CD4-positive, alpha-beta T cell treated with Interleukin-10 for 1 hour (primary cell): ENCODE measurements at regions not wholly inside any gene's neighbourhood (a gene's known extent, or its start where the extent isn't known, plus 50 kb on each side); places are given as distances from the start of the nearest gene placed in this dataset.
A peak's percentile ranks its signal among the peaks of the same experiment; 100 is the strongest.
"Not testable (repeated sequence)": the region's sequence is repeated elsewhere in the genome, so short reads cannot be mapped to it uniquely, and the experiment has no call there.

Source experiments
- DNase-seq: peaks from one replicate; pipeline ENCODE4 v3.0.0-alpha.2; 2020

DNA sequence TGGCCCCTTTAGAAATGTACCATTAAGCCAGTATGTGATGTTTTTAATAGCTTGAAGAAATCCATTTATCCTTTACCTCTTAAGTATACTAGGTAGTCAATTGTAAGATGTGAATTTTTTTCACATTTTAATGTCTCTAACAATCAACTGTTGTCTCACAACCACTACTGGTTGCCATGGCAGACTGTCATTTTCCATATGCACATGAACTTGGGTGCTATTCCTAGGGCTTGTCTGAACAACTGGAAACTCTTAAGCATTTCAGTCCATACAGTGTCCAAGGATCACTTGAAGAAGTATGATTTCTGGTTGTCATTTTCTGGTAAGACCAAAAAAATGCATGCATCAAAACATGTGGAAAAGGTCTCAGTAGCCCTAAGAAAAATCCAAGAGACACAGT is 315.1 kb downstream of the HHIPL2 start:
- no peak for DNase-seq

DNA sequence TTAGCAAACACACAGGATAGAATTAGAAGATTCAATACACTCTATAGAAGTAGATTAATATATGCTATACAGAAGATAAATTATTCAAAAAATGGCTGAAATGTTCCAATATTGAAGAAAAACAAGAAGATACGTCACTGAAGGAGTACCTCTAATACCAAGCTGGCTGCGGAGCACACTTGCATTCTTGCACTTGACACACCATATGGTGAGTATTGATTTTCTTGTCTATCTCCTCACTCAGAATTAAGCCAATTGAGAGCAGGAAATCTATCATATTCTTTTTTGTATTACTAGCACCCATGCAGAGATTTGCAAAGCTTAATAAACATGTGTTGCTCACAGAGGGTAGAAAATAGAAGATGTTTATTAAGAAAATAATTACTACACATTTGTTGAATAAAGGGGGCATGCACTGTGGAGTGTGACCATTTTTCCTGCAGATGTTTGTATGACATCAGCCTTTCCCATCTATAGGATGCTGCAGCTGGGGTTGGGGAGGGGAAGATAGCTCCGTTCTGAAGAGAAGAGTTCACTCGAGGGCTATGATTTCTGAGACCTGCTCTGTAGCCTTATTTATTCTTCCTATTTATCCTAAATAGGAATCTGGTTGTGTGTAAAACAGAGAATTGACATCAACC is 318.1 kb downstream of the HHIPL2 start:
- DNase-seq: no peak

DNA sequence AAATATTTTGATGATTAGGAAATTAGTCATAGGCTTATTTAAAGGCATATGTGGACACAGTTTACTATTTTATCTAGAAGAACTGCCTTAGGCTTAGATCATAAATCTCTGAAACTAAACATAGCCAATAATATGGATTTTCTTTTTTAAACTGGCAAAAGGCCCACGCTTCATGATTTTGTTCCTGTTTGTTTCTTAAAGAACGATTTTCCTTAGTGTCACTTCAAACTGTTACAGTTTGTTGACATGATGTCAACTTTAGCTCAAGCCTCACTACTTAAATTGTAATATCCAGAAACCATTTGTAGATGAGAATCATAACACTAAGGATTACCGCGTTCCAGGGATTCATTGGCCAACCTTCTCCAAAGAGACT is 322.6 kb downstream of the HHIPL2 start:
- DNase-seq: no peak

DNA sequence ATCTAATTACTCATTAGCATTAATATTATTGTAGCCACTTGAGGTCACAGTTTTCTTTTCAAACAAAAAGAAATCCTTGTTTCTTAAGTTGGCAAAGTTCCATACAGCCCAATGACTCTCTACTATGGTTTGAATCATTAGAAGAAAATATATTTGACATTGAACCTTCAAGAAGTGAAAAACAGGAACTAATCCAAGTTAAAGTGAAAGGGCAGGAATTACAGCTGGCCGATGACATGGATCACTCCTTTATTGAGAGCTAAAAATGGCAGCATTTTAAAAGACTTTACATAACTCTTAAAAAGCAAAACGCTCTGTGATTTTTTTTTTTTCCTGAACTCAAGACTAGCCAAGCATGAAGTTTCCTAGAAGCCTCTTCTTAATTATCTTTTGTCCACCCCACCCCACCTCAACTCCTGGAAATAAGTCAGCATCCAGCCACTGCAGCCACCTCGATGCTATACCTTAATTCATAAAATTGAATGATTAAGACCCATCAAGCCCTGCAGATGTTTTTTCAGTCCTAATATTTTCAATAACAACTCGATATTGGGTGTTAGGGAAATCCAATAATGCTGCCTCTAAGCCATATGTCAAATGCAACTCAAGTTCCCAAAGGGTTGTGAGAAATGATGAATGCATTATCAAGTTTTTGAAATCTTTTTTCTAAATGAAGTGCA is 323.1 kb downstream of the HHIPL2 start:
- DNase-seq: no peak

DNA sequence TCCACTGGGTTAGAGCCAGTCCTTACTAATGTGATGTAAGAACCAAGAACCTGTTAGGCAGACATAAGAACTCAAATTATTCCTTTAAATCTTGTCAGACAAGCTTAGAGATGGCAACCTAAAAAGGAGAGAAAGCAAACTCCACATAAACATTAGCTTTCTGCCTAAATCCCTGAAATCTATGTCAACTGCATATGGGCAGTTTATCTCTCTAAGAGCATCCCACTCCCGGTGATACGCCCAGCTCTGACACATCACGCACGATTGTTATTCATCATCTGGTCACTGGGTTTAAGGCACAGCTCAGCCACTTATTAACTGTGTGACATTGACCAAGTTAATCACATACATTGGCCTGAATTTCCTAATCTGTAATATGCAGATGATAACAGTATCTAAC is 323.7 kb downstream of the HHIPL2 start:
- no peak for DNase-seq

DNA sequence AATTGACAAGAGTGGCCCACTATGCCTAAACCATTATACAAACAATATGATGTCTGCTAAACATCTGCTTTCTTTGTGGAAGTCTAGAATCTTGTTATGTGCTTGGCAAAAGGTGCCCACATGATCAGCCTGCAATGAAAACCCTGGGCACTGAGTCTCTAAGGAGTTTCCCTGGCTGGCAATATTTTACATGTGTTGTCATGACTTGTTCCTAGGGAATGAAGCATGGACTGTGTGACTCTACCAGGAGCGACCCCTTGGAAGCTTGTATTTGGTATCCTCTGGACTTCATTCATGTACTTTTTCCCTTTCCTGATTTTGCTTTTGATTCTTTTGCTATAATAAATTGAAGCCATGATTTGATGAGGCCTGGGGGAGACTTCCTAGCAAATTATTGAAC is 324.9 kb downstream of the HHIPL2 start:
- DNase-seq: no peak

DNA sequence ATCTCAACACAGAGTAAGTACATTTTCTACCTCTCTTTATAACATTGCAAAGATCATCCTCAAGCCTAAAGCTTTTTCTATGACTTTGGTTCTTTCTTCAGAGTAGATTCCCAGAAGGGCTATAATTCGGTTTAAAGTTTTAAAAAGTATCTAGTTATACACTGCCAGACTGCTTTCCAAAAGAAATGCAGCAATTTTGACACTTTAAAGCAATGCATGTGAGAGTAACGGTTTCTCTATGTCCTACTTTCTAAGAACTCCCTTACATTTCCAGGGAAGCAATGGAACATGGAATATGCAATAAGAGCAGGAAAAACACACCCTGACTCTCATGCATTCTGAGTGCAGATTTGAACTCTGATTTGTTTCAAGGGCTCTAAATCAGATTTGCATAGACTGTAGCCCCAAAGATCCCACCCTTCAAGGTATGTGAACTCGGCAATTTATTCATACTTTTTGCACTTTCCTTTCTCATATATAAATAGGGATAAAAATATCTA is 331.6 kb downstream of the HHIPL2 start:
- DNase-seq: no peak

DNA sequence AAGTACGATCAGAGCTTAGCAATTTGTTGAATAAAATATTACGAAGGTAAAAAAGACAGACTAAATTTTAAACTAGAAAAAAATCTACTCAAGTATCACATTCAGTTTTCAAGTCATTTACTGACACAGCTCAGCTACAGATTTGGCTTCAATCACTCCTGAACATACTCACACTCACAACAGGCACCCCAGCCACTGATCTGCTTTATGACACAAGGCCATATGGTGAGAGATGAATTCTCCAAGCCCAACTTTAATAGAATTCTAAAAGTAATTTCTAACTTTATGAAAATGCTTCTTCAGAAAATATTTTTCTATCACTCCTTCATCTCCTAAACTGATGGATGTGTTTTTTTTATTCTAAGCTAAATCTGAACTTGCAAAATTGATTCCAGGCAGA is 337.1 kb downstream of the HHIPL2 start:
- DNase-seq: no peak

DNA sequence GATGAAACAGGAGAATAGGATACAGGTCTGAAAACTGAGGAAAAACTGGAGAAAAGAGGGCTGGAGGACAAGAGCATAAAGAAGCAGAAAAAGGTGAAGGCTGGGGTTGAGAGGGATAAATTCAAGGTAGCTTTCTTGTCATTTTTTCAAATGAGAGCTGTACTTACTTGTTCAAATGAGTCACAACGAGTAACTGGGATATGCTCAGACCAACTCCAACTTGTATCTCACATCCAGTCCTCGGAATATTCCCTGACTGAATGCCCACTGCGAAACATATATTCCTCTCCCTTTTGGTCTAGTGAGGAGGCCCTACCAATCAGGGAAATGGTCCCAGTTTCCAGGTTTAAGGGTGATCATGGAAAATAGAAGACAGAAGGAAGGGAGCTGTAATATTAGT is 343.4 kb downstream of the HHIPL2 start:
- DNase-seq: no peak

DNA sequence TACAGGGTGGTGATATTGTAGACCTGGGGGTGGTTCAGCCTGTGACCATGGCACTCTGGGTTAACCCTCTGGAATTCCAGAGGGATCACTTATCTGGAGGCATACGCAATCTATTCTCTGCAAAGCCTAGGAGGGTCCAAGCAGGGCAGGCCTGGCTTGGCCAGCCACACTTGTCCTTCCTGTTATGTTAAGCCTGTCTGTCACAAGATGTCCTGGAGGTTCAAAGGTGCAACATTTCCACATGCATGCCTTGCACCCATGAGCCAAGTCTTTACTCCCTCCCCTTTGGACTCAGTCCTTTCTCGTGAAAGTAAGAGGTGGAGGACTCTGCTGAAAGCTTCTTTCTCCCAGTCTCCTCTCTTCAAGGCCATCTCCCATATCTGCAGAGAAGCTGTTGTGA is 345.1 kb downstream of the HHIPL2 start:
- DNase-seq: no peak

DNA sequence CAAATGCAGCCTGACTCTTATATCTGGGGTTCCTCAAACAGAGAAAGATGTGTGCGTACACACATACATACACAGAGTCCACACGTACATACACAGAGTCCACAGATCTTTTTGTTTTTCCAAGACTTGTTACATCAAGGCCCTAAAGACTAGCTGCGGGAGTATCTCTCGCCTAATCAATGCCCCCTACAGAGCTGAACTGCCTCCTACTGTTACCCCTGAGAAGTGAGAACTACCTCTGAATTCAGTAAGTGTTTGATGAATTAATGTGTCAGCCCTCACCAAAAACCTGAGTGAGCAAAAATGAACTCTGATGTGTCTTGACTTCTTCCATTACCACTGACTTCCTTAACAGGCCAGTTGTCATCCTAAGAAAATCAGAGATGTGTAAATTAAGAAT is 351.2 kb downstream of the HHIPL2 start:
- no peak for DNase-seq

DNA sequence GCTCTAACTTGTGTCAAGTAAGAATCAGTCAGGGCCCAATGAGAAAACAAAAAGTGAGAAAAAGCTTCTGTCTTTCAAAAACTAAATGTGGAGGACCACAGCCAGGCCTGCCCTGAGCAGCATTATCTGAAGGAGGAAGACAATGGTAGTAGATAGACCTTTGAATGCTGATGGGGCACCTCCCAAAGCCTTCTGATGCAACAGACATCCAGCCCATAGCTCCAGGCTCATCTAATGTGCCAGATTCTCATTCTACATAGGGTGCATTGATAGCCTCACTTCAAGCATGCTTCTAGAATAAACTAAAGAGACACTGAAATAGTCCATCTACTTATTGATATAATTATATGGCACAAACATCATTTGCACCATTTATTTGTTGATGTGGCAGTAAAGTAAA is 351.6 kb downstream of the HHIPL2 start:
- no peak for DNase-seq

DNA sequence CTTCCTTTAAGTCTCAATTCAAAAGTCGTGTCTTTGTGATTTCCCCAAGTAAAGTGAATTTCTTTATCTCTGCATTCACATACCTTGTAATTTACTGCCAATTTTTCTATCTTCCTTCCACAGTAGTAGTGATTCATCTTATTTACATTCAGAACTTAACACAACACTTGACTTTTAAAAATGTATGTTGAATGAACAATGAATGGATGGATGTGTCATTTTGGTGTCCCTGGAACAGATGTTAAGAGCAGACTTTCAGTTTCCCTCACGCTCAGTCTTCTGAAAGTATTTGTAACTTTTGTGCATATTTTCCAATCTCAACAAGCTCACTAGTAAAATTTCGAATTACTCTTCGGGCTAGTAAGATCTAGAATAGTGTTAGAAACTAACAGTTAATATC is 352.0 kb downstream of the HHIPL2 start:
- no peak for DNase-seq

DNA sequence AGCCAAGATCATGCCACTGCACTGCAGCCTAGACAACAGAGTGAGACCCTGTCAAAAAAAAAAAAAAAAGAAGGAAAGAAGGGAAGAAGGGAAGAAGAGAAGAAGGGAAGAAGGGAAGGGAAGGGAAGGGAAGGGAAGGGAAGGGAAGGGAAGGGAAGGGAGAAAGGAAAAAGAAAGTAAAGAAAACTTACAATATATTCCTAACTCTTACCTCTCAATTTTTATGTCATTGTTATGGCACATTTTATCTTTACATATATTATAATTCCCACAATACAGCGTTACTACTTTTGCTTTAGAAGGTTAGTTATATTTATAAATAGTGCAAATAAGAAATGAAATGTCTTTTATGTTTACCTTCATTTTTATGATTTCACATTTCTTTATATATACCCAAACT is 358.7 kb downstream of the HHIPL2 start:
- no peak for DNase-seq

DNA sequence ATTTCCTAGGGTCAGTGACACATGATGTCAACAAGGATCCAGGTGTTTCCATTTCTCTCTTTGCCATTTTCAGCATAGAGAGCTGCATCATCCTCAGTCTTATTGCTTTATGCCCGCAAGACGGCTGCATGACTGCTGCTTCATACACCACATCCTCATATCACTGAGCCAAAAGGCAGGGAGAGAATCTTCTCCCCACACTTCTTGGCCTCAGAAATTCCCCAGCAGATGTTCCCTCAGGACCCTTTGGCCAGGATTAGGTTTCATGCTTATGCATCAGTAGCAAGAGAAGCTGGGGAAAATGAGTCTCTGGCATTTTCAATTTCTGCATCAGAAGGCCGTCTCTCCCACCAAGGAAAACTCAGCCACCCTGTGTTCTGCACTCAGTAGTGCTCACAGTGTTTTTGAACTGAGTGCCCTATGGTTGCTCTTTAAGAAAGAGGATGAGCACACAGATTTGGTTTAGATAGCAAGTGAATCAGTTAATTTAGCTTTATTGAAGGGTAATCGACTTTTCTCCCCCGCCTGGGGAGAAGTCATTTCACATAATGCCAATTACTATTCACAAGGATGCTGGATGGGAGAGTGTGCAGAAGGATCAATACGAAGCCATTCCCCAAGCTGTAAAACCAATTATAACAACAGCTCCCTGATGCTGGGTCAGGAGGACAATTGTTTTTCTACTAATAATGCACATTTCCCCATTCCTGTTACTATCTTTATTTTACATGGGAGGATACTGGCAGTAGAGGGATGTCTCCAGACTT is 360.2 kb downstream of the HHIPL2 start:
- no peak for DNase-seq

DNA sequence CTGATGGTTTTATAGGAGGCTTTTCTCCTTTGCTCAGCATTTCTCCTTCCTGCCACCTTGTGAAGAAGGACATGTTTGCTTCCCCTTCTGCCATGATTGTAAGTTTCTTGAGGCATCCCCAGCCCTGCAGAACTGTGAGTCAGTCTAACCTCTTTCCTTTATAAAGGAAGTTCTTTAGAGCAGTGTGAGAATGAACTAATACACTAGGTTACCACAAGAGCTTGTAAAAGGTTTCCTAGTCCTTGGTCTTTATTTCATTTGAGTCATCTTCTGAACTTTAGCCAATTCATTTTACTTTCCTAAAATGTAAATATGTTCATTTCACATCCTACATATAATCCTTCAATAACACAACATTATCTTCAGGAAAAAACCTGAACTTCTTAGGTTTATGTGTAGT is 365.3 kb downstream of the HHIPL2 start:
- no peak for DNase-seq

DNA sequence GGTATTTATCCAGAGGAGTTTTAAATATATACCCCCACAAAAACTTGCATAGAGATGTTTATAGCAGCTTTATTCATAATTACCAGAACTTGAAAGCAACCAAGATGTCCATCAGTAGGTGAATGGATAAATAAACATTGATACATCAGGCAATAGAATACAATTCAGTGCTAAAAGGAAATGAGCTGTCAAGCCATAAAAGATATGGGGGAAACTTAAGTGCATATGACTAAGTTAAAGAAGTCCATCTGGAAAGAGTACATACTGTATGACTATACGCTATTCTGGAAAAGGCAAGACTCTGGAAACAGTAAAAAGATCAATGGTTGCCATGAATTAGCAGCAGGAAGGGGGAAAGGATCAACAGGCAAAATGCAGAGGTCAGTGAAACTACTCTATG is 366.7 kb downstream of the HHIPL2 start:
- DNase-seq: no peak

DNA sequence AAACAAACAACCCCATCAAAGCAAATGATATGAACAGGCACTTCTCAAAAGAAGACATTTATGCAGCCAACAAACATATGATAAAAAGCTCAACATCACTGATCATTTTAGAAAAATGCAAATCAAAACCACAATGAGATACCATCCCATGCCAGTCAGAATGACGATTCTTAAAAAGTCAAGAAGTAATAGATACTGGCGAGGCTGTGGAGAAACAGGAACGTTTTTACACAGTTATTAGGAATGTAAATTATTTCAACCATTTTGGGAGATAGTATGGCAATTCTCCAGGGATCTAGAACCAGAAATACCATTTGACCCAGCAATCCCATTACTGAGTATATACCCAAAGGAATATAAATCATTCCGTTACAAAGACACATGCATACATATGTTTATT is 370.4 kb downstream of the HHIPL2 start:
- not testable (repeated sequence) for DNase-seq

DNA sequence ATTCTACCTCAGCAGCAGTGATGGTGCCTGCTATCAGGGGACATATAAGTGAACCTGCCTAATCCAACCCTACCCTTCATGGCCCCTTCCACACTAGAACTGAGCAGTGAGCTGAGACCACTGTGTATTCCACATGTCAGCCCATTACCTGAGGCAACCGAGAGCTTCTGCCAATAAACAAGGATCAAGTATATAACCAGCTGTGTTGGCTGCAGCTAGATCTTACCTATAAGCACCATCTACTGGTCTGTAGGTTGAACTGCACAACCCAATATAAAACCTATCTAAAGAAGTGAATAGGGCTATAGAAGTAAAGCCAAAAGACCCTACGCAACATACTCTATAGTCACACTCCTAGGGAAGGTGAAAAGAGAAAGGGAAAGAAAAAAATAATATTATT is 376.9 kb downstream of the HHIPL2 start:
- DNase-seq: peak; percentile 5

DNA sequence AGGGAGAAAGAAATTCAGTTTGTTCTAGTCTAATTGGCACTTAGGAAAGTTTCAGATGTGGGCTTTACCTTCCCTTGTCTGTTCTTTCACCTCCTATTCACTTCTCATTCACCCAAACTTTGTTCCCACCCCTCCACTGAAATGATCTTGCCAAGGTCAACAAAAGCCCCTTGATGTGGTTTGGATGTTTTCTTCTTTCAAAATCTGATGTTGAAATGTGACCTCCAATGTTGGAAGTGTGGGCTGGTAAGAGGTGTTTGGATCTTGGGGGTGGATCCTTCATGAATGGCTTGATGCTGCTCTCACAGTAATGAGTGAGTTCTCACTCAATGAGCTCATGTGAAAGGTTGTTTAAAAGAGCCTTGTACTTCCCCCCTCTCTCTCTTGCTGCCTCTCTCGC is 379.3 kb downstream of the HHIPL2 start:
- no peak for DNase-seq

DNA sequence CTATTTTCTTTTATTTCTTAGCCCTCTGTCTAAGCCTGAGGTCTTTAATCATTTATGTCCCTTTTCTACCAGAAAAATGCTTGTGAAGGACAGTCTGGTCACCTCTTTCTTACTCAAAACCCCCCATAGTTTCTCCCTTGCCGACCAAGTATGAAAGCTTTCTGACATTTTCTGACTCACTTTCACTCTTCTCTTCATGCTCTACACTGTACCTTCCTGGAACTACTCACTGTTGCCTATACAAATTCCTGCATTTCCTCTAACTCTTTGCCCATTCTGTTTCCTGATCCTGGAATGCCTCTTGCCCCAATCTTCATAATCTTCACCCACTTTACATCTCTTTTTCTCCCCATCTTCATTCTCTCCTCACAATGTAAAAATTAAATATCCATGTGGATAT is 380.0 kb downstream of the HHIPL2 start:
- DNase-seq: no peak

DNA sequence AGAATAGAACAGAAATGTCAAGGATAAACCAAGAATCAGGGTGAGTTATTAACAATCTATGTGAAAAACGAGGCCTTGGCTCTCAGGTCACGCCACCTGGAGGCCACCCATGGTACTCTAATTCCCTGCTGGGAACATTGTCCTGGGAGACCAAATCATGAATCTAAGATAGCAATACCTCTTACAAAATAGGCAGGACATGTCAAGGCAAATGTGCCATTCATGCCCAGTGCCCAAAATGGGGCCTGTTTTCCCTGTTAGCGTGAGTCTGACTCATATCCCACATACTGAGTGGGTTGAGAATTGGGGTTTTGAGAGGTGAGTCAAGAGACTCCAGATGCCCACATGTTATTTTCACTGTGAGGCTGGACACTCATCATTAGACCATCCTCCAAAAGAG is 380.8 kb downstream of the HHIPL2 start:
- DNase-seq: peak; percentile 5

DNA sequence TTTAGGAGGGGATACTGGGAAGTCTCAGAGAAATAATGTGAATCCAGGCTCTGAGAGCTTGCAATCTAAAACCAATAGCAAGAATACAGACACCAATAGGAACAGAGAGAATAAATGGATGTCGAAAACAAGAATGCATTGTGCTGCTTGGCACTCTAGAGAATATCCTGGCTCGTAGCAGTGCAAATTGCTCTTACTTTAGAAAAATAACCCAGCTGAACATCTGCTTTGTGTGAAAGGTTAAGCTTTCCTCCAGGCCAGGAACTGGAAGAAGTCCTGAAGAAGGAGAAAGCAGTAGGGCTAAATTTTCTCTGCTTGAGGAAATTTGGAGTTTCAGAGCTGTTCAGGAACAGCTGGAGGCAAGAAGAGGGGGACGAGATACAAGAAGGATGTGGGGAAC is 382.3 kb downstream of the HHIPL2 start:
- DNase-seq: no peak

DNA sequence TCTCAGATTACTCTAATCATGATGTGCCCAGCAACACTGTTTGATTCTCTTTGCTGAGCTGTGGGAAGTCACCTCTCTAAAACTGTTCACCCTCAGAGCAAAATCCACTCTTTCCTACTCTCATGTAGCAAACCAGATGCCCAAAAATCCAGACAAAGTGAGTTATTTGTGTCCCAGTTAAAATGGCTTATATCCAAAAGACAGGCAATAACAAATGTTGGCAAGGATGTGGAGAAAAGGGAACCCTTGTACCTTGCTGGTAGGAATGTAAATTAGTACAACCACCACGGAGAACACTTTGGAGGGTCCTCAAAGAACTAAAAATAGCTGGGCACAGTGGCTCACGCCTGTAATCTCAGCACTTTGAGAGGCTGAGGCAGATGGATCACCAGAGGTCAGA is 384.0 kb downstream of the HHIPL2 start:
- DNase-seq: no peak
